Tibial artery (tissue), 4 donors: ENCODE measurements at regions not wholly inside any gene's neighbourhood (a gene's known extent, or its start where the extent isn't known, plus 50 kb on each side); places are given as distances from the start of the nearest gene placed in this dataset.

Source experiments
- DNase-seq, 2 donors: peaks; one replicate each; pipeline ENCODE4 v3.0.0-alpha.2; 2019
- H3K27ac ChIP-seq, 2 donors: fragments of 200-600 bp; sonication (generic) in 1 of 2; 1 replicate in 1 of 2; 2 replicates in 1 of 2; pipeline ENCODE4 v1.5.1; 2018 to 2019; ENCODE audit warnings: mild to moderate bottlenecking in 1 of 2
- H3K27me3 ChIP-seq, 2 donors: fragments of 200-600 bp; sonication (generic) in 1 of 2; one replicate each; pipeline versions ENCODE4 v1.5.1 to v1.6.0; 2016 to 2019
- H3K36me3 ChIP-seq, 3 donors: fragments of 200-600 bp; sonication (generic) in 2 of 3; one replicate each; pipeline ENCODE4 v1.5.1; 2016 to 2019; ENCODE audit warnings: mild to moderate bottlenecking in 2 of 3
- H3K4me1 ChIP-seq, 4 donors: fragments of 200-600 bp; sonication (generic) in 2 of 4; 1 replicate in 3 of 4; 2 replicates in 1 of 4; pipeline ENCODE4 v1.5.1; 2016 to 2019
- H3K4me3 ChIP-seq, 2 donors: fragments of 200-600 bp; sonication (generic) in 1 of 2; 1 replicate in 1 of 2; 2 replicates in 1 of 2; pipeline ENCODE4 v1.5.1; 2018 to 2019; ENCODE audit warnings: mild to moderate bottlenecking in 2 of 2
- H3K9me3 ChIP-seq, 3 donors: fragments of 200-600 bp; sonication (generic) in 1 of 3; one replicate each; pipeline ENCODE4 v1.5.1; 2016 to 2019
- CTCF ChIP-seq, 2 experiments: fragments of 200-600 bp in 1 of 2; fragments of 450-650 bp in 1 of 2; IDR thresholded peaks; one replicate each; pipeline ENCODE4 v1.5.1; 2017 to 2019; ENCODE audit warnings: antibody characterized with exemption in 2 of 2, mild to moderate bottlenecking in 1 of 2, moderate library complexity in 1 of 2
- intact Hi-C: fragments of 100-400 bp; cut with DNase I; formaldehyde crosslinking; loops from one replicate; pipeline ENCODE4 v1.15.0; 2023; ENCODE audit warnings: low total_unique reads

GRCh38 chr13:33548069-33548468 lies 262.5 kb upstream of the STARD13 start:
- Histone ChIP-seq H3K27ac (no peak overlapping the region), H3K27me3 (no peaks in the 10 kb centered on the region), H3K4me3 (no peak overlapping the region), H3K9me3 (no peaks in the 10 kb centered on the region), H3K4me1 (peaks cover 0 to 19% (median 15%) of the 10 kb centered on the region in 4 donors), H3K36me3 (no peaks in the 10 kb centered on the region)
- intact Hi-C loops, result loop anchor here (10.0 kb wide), 3 partner anchors 177 to 323 kb away; no protein-coding TSS in a partner anchor
- no peak for TF ChIP-seq CTCF (IDR thresholded peaks at IDR 0.05)
- no peak for DNase-seq

GRCh38 chr13:33550276-33550675 lies 264.7 kb upstream of the STARD13 start:
- Histone ChIP-seq H3K4me1 (no peaks in the 10 kb centered on the region), H3K4me3 (no peak overlapping the region), H3K27me3 (no peaks in the 10 kb centered on the region), H3K27ac (no peak overlapping the region), H3K9me3 (no peaks in the 10 kb centered on the region), H3K36me3 (no peaks in the 10 kb centered on the region)
- intact Hi-C loops, result no loop called here
- no peak for TF ChIP-seq CTCF (IDR thresholded peaks at IDR 0.05)
- no peak for DNase-seq

GRCh38 chr13:33550885-33551284 lies 265.3 kb upstream of the STARD13 start:
- Histone ChIP-seq H3K4me3 (no peak overlapping the region), H3K27ac (no peak overlapping the region), H3K4me1 (no peaks in the 10 kb centered on the region), H3K36me3 (no peaks in the 10 kb centered on the region), H3K27me3 (no peaks in the 10 kb centered on the region), H3K9me3 (no peaks in the 10 kb centered on the region)
- TF ChIP-seq CTCF (IDR thresholded peaks at IDR 0.05), result no peak
- DNase-seq, result no peak
- intact Hi-C loops, result no loop called here

GRCh38 chr13:33554919-33555791 lies 262.8 kb upstream of the RFC3 start:
- H3K36me3 ChIP-seq, result no peaks in the 10 kb centered on the region
- H3K4me1 ChIP-seq, result peaks cover 0 to under 1% (median 0%) of the 10 kb centered on the region in 4 donors
- H3K27me3 ChIP-seq, result no peaks in the 10 kb centered on the region
- intact Hi-C loops, result no loop called here
- no peaks in the 10 kb centered on the region for H3K9me3 ChIP-seq
- no peak for DNase-seq
- H3K27ac ChIP-seq, result no peak overlapping the region
- no peak overlapping the region for H3K4me3 ChIP-seq
- TF ChIP-seq CTCF (IDR thresholded peaks at IDR 0.05), result no peak

GRCh38 chr13:33556828-33557227 lies 261.1 kb upstream of the RFC3 start:
- DNase-seq, result no peak
- Histone ChIP-seq H3K27ac (no peak overlapping the region), H3K4me3 (no peak overlapping the region), H3K36me3 (no peaks in the 10 kb centered on the region), H3K4me1 (peaks cover 0 to 10% (median 0%) of the 10 kb centered on the region in 4 donors), H3K27me3 (no peaks in the 10 kb centered on the region), H3K9me3 (no peaks in the 10 kb centered on the region)
- intact Hi-C loops, result no loop called here
- TF ChIP-seq CTCF (IDR thresholded peaks at IDR 0.05), result no peak
